ENCODE measurements at regions not wholly inside any gene's neighbourhood (a gene's known extent, or its start where the extent isn't known, plus 50 kb on each side); places are given as distances from the start of the nearest gene placed in this dataset.

GRCh38 chr3:159534496-159534895, 454.1 kb upstream of the IL12A start:
- H3K4me3 ChIP-seq (ENCODE audit: low read depth, low read length): no peak overlapping the region
- TF ChIP-seq, protein P1, sequence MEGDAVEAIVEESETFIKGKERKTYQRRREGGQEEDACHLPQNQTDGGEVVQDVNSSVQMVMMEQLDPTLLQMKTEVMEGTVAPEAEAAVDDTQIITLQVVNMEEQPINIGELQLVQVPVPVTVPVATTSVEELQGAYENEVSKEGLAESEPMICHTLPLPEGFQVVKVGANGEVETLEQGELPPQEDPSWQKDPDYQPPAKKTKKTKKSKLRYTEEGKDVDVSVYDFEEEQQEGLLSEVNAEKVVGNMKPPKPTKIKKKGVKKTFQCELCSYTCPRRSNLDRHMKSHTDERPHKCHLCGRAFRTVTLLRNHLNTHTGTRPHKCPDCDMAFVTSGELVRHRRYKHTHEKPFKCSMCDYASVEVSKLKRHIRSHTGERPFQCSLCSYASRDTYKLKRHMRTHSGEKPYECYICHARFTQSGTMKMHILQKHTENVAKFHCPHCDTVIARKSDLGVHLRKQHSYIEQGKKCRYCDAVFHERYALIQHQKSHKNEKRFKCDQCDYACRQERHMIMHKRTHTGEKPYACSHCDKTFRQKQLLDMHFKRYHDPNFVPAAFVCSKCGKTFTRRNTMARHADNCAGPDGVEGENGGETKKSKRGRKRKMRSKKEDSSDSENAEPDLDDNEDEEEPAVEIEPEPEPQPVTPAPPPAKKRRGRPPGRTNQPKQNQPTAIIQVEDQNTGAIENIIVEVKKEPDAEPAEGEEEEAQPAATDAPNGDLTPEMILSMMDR (IDR thresholded peaks at IDR 0.05; ENCODE audit: insufficient read depth, low read depth, low read length): no peak
- no peak for DNase-seq (ENCODE audit: low read depth)

GRCh38 chr3:159536876-159537275, 451.8 kb upstream of the IL12A start:
- no peak overlapping the region for H3K4me3 ChIP-seq (ENCODE audit: low read depth, low read length)
- TF ChIP-seq, protein P1 (IDR thresholded peaks at IDR 0.05; ENCODE audit: insufficient read depth, low read depth, low read length): no peak
- no peak for DNase-seq (ENCODE audit: low read depth)

DNA sequence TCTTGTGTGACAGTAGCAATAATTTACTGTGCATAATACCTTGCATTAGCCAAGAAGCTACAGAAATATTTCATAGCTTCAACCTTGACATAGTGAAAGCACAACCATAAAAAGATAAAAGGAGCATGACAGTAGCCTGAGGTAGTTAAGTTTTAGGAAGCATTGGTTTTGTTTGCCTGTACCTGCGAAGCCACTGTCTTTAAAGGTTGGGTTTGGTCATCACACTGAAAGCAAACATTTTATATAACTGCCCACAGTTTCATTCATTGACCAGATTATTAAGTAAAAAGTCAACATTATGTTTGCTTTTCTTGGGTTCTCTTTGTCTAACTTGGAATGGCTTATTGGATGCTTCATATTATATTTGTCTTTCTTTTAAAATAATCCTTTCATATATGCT, 450.1 kb upstream of the IL12A start:
- TF ChIP-seq, protein P1 (IDR thresholded peaks at IDR 0.05; ENCODE audit: insufficient read depth, low read depth, low read length): no peak
- no peak for DNase-seq (ENCODE audit: low read depth)
- H3K4me3 ChIP-seq (ENCODE audit: low read depth, low read length): no peak overlapping the region

GRCh38 chr3:159540882-159541495, 447.6 kb upstream of the IL12A start:
- H3K4me3 ChIP-seq (ENCODE audit: low read depth, low read length): no peak overlapping the region
- TF ChIP-seq, protein P1 (IDR thresholded peaks at IDR 0.05; ENCODE audit: insufficient read depth, low read depth, low read length): no peak
- no peak for DNase-seq (ENCODE audit: low read depth)

GRCh38 chr3:159548675-159549335, 439.8 kb upstream of the IL12A start:
- no peak for DNase-seq (ENCODE audit: low read depth)
- H3K4me3 ChIP-seq (ENCODE audit: low read depth, low read length): no peak overlapping the region
- TF ChIP-seq, protein P1 (IDR thresholded peaks at IDR 0.05; ENCODE audit: insufficient read depth, low read depth, low read length): no peak

GRCh38 chr3:159555205-159555604, 433.4 kb upstream of the IL12A start:
- TF ChIP-seq, protein P1 (IDR thresholded peaks at IDR 0.05; ENCODE audit: insufficient read depth, low read depth, low read length): no peak
- DNase-seq (ENCODE audit: low read depth): no peak
- H3K4me3 ChIP-seq (ENCODE audit: low read depth, low read length): no peak overlapping the region
